ENCODE measurements at regions not wholly inside any gene's neighbourhood (a gene's known extent, or its start where the extent isn't known, plus 50 kb on each side); places are given as distances from the start of the nearest gene placed in this dataset.

- DNase-seq, result no peak
Measured at GRCh38 chr2:106720026-106720425, 165.9 kb downstream of the ST6GAL2 start.

GRCh38 chr2:106724301-106724794 lies 161.6 kb downstream of the ST6GAL2 start:
- DNase-seq, result no peak

GRCh38 chr2:106734165-106734564 lies 151.8 kb downstream of the ST6GAL2 start:
- no peak for DNase-seq

DNA sequence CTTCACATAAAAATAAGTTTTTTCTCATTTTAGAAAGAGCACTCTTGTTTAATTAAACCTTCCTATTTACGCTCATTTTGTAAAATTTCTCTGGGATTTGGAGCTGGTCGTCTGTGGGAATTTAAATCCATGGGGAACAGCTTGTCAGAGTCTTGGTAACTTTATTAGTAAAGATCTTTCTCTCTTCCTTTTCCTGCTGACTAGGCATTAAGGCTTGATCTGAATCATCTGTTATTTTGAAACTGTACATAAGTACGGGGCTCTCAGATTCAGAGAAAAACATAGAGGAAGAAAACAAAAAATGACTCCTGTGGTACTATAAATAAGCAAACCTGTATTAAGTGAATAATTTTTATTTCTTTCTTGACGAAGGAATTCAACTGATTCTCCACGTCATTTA lies 150.2 kb downstream of the ST6GAL2 start:
- no peak for DNase-seq

- DNase-seq, result no peak
Measured at GRCh38 chr2:106736221-106736620, 149.7 kb downstream of the ST6GAL2 start.

- no peak for DNase-seq
Measured at GRCh38 chr2:106745468-106745867, 140.5 kb downstream of the ST6GAL2 start.

GRCh38 chr2:106749823-106750222 lies 136.1 kb downstream of the ST6GAL2 start:
- no peak for DNase-seq

Data from NCI-H1417 treated with DMSO at 0.1 percent for 48 hours (cell line).